ENCODE measurements at regions not wholly inside any gene's neighbourhood (a gene's known extent, or its start where the extent isn't known, plus 50 kb on each side); places are given as distances from the start of the nearest gene placed in this dataset.

GRCh38 chr2:217656316-217656715 is 346.5 kb downstream of the TNS1 start:
- DNase-seq (ENCODE audit: low spot score), result no peak
- no peaks in the 10 kb centered on the region for H3F3A ChIP-seq (replicated peaks; ENCODE audit: low read depth)
- no peaks in the 10 kb centered on the region for H3K9me3 Mint-ChIP-seq
- no peaks in the 10 kb centered on the region for H3K79me2 ChIP-seq (replicated peaks; ENCODE audit: insufficient read depth)
- no peak overlapping the region for H3K4me3 ChIP-seq
- no peak overlapping the region for H3K27ac ChIP-seq (ENCODE audit: low read depth)
- H3K4me3 Mint-ChIP-seq, result no peak overlapping the region
- H3K27ac Mint-ChIP-seq, result no peak overlapping the region
- no peaks in the 10 kb centered on the region for H3K36me3 Mint-ChIP-seq (ENCODE audit: low read depth)
- peaks cover 6% of the 10 kb centered on the region; the same call in 2 of the 3 replicates for H3K4me1 Mint-ChIP-seq
- no peak overlapping the region for H2AFZ ChIP-seq
- H4K20me1 ChIP-seq (replicated peaks; ENCODE audit: insufficient read depth), result no peaks in the 10 kb centered on the region
- no peak for ATAC-seq
- H3K4me1 ChIP-seq (ENCODE audit: insufficient read depth), result no peaks in the 10 kb centered on the region
- H3K9me2 ChIP-seq (ENCODE audit: insufficient read depth), result peaks cover 4% of the 10 kb centered on the region; the same call in 1 of the 2 replicates
- no peak for TF ChIP-seq ETS1 (IDR thresholded peaks at IDR 0.05)
- TF ChIP-seq ZNF114 (CRISPR knock-in tag; IDR thresholded peaks at IDR 0.05), result no peak
- no peak for TF ChIP-seq EZH2phosphoT487 (IDR thresholded peaks at IDR 0.05; ENCODE audit: unreplicated experiment)
- TF ChIP-seq REST (IDR thresholded peaks at IDR 0.05; ENCODE audit: unreplicated experiment), result no peak
- no peak for TF ChIP-seq POLR2AphosphoS5 (IDR thresholded peaks at IDR 0.05; ENCODE audit: low read depth)
- no peak for TF ChIP-seq ZNF331 (CRISPR knock-in tag; IDR thresholded peaks at IDR 0.05; ENCODE audit: low read depth)
- no peak for TF ChIP-seq STAT1 (IDR thresholded peaks at IDR 0.05; ENCODE audit: unreplicated experiment)
- TF ChIP-seq ZNF462 (CRISPR knock-in tag; IDR thresholded peaks at IDR 0.05), result no peak
- no peak for TF ChIP-seq CREB1 (CRISPR knock-in tag; IDR thresholded peaks at IDR 0.05; ENCODE audit: low read depth)
- TF ChIP-seq EZH2 (IDR thresholded peaks at IDR 0.05; ENCODE audit: low read depth, unreplicated experiment), result no peak
- no peak for TF ChIP-seq JUNB (IDR thresholded peaks at IDR 0.05; ENCODE audit: unreplicated experiment)
- TF ChIP-seq CTCF (conservative IDR thresholded peaks at IDR 0.05; ENCODE audit: low read depth in 2 of 2), result no peak
- no peak for TF ChIP-seq NANOG (IDR thresholded peaks at IDR 0.05; ENCODE audit: borderline replicate concordance)
- no peaks in the 10 kb centered on the region for H3K27me3 Mint-ChIP-seq (ENCODE audit: insufficient read depth, low read depth, poor library complexity)
- H3K27me3 ChIP-seq (ENCODE audit: insufficient read depth), result no peaks in the 10 kb centered on the region
- no peak overlapping the region for H3K4me2 ChIP-seq
- H3K36me3 ChIP-seq (ENCODE audit: insufficient read depth), result no peaks in the 10 kb centered on the region
